Heart left ventricle (tissue), 16 donors: ENCODE measurements at regions not wholly inside any gene's neighbourhood (a gene's known extent, or its start where the extent isn't known, plus 50 kb on each side); places are given as distances from the start of the nearest gene placed in this dataset.

Experiments used
- ATAC-seq, 4 donors: fragments of 200-7000 bp; cut with Tn5 transposase; one replicate each; pipeline ENCODE4 v1.9.1; 2020 to 2022; ENCODE audit warnings: moderate library complexity in 4 of 4, mild to moderate bottlenecking in 3 of 4, moderate number of reproducible peaks in 1 of 4
- DNase-seq, 5 donors: peaks; one replicate each; pipeline ENCODE4 v3.0.0-alpha.2; 2020
- H3K27ac ChIP-seq, 12 donors: fragments of 200-600 bp; sonication (generic) in 4 of 12; one replicate each; pipeline versions ENCODE4 v1.5.0 to v1.8.0; 2016 to 2022; ENCODE audit warnings: mild to moderate bottlenecking in 2 of 12
- H3K27me3 ChIP-seq, 9 donors: fragments of 200-600 bp; sonication (generic) in 2 of 9; one replicate each; pipeline versions ENCODE4 v1.5.1 to v1.8.0; 2016 to 2022; ENCODE audit warnings: mild to moderate bottlenecking in 3 of 9
- H3K36me3 ChIP-seq, 9 donors: fragments of 200-600 bp; sonication (generic) in 2 of 9; one replicate each; pipeline versions ENCODE4 v1.5.0 to v1.8.0; 2018 to 2022; ENCODE audit warnings: mild to moderate bottlenecking in 2 of 9
- H3K4me1 ChIP-seq, 12 donors: fragments of 200-600 bp; sonication (generic) in 4 of 12; one replicate each; pipeline versions ENCODE4 v1.5.0 to v1.8.0; 2016 to 2022; ENCODE audit warnings: mild to moderate bottlenecking in 3 of 12
- H3K4me3 ChIP-seq, 12 donors: fragments of 200-600 bp; sonication (generic) in 4 of 12; one replicate each; pipeline versions ENCODE4 v1.5.0 to v1.8.0; 2017 to 2022; ENCODE audit warnings: mild to moderate bottlenecking in 9 of 12, moderate library complexity in 4 of 12
- H3K9me3 ChIP-seq, 12 donors: fragments of 200-600 bp; sonication (generic) in 4 of 12; one replicate each; pipeline versions ENCODE4 v1.5.0 to v1.8.0; 2016 to 2022; ENCODE audit warnings: mild to moderate bottlenecking in 1 of 12
- POLR2A ChIP-seq, 2 donors: fragments of 450-650 bp; IDR thresholded peaks; one replicate each; pipeline ENCODE4 v1.6.1; 2017; ENCODE audit warnings: antibody characterized with exemption in 2 of 2, mild to moderate bottlenecking in 2 of 2, moderate library complexity in 2 of 2
- WGBS, 4 donors: extraction: QIAGEN DNeasy Blood & Tissue Kit in 2 of 4; methylation state at CpG; one replicate each; pipeline versions ENCODE4 v1.1.5 to v1.1.7; 2013 to 2018; 5-methylcytosine and 5-hydroxymethylcytosine counted together
- intact Hi-C, 10 donors: fragments of 100-400 bp; cut with DNase I; formaldehyde crosslinking; loops; one replicate each; pipeline versions ENCODE4 v1.11.1 to v1.14.2; 2022
- TF ChIP-seq, protein P1 (sequence below), 12 donors: fragments of 200-600 bp; sonication (generic) in 4 of 12; IDR thresholded peaks; one replicate each; pipeline versions ENCODE4 v1.5.0 to v1.8.0; 2018 to 2022; ENCODE audit warnings: antibody characterized with exemption in 12 of 12, mild to moderate bottlenecking in 5 of 12
- donor health status: ischemic (EF 13 %, LVEDD 7.1; RV severe dilation, severe dysfunction).
- donor health status: healthy with polysubstance abuse.
- donor health status: DM: no; HTN: yes; CAD: no.
- donor health status: DM: no; HTN: no; CAD: no.
- donor health status: ischemic (EF 25% LVEDD 6.9; RV normal size, moderate dysfunction).
- donor health status: ischemic (EF 25% LVEDD 5.7; RV mildly dilated, moderate dysfunction).
- donor health status: healthy.
- donor health status: DM: yes; HTN: yes; CAD: no.
- donor health status: ischemic (EF 35%, LVEDD 5.7; RV mildly dilated, moderate dysfunction).
- donor health status: nonischemic (EF 11% LVEDD 7.7; RV severe dilation, severe dysfunction).
- donor health status: DM: yes; HTN: yes; CAD: no.
- donor health status: PGD.
- donor health status: ischemic (EF 29% LVEDD 5.4; RV normal size, mild dysfunction).
- donor health status: nonischemic (EF 23%, LVEDD 6.1; RV moderate dilation, normal function).

DNA sequence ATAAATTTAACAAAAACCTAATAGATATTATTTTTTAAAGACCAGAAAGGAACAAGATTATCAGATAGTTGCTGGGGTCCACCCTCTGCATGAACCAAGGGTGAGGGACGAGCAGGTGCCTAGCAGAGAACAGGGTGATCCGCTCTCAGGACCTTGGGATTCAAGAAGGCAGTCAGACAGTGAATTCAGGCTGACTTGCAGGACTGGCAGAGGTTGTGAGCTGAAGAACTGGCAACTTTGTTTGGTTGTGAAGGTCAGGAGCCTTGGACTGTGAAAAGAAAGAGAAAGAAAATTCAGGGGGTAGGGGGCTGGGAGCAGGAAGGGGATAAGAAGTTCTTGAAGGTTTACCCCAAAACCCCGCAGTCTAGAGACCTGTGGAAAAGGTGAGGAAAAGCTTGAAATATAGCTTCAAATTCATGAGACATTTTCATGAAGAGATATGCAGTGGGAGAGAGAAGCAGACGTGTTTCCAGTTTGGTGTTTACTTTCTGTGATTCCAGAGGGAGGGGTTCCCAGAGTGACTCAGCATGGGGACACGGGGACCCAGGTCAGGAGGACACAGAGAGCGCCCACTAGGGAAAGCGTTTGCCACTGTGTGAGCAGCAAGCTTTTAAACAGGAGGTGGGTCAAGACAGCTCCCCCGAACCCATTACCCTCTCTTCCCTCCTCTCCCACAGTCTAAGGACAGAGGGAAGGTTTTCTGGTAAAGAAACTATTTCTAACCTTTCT is 217.2 kb upstream of the UMPS start:
- DNase-seq: no peak
- 77 to 83% (median 80%) methylated on average over 8 of the region's 8 CpGs for WGBS, 4 donors
- Histone ChIP-seq H3K36me3 (peaks cover 0 to 14% (median 0%) of the 10 kb centered on the region in 9 donors), H3K4me1 (peaks cover 0 to 4% (median 0%) of the 10 kb centered on the region in 12 donors), H3K27ac (no peak overlapping the region), H3K9me3 (no peaks in the 10 kb centered on the region), H3K27me3 (no peaks in the 10 kb centered on the region), H3K4me3 (no peak overlapping the region)
- TF ChIP-seq, protein P1, sequence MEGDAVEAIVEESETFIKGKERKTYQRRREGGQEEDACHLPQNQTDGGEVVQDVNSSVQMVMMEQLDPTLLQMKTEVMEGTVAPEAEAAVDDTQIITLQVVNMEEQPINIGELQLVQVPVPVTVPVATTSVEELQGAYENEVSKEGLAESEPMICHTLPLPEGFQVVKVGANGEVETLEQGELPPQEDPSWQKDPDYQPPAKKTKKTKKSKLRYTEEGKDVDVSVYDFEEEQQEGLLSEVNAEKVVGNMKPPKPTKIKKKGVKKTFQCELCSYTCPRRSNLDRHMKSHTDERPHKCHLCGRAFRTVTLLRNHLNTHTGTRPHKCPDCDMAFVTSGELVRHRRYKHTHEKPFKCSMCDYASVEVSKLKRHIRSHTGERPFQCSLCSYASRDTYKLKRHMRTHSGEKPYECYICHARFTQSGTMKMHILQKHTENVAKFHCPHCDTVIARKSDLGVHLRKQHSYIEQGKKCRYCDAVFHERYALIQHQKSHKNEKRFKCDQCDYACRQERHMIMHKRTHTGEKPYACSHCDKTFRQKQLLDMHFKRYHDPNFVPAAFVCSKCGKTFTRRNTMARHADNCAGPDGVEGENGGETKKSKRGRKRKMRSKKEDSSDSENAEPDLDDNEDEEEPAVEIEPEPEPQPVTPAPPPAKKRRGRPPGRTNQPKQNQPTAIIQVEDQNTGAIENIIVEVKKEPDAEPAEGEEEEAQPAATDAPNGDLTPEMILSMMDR (IDR thresholded peaks at IDR 0.05): no peak
- intact Hi-C loops: no loop called here
- no peak for ATAC-seq

GRCh38 chr3:124513610-124513997 is 216.6 kb upstream of the UMPS start:
- Histone ChIP-seq H3K27me3 (no peaks in the 10 kb centered on the region), H3K4me1 (peaks cover 0 to 4% (median 0%) of the 10 kb centered on the region in 12 donors), H3K36me3 (peaks cover 0 to 14% (median 0%) of the 10 kb centered on the region in 9 donors), H3K9me3 (no peaks in the 10 kb centered on the region), H3K4me3 (no peak overlapping the region), H3K27ac (no peak overlapping the region)
- intact Hi-C loops: no loop called here
- no peak for TF ChIP-seq POLR2A (IDR thresholded peaks at IDR 0.05)
- DNase-seq: no peak
- no peak for ATAC-seq
- 88 to 94% (median 93%) methylated on average over 4 of the region's 4 CpGs for WGBS, 4 donors

DNA sequence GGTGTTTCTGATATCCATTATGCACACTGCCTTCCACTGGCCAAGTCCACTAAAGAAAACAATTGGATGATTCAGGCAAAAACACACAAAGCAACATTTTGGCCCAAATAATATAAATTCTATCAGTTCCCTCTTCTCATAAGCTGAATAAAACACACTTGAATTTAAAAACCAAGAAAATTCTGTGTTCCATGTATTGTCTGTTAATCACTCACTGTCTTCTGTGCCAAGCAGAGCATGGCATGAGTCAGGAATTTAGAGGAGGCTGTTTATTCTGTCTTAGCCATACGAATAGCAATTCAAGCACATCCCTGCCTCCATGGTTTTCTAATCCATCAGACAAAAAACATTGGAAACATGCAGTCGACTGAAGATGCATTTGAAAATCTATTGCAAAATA is 215.6 kb upstream of the UMPS start:
- 77 to 94% (median 92%) methylated on average over 2 of the region's 2 CpGs for WGBS, 4 donors
- DNase-seq (no peak), ATAC-seq (no peak)
- no peaks in the 10 kb centered on the region for H3K9me3 ChIP-seq
- no peak overlapping the region for H3K4me3 ChIP-seq
- H3K4me1 ChIP-seq: peaks cover 0 to 4% (median 0%) of the 10 kb centered on the region in 12 donors
- TF ChIP-seq, protein P1 (IDR thresholded peaks at IDR 0.05): no peak
- TF ChIP-seq POLR2A (IDR thresholded peaks at IDR 0.05): no peak
- H3K36me3 ChIP-seq: peaks cover 0 to 14% (median 0%) of the 10 kb centered on the region in 9 donors
- intact Hi-C loops: no loop called here
- no peak overlapping the region for H3K27ac ChIP-seq
- H3K27me3 ChIP-seq: no peaks in the 10 kb centered on the region

DNA sequence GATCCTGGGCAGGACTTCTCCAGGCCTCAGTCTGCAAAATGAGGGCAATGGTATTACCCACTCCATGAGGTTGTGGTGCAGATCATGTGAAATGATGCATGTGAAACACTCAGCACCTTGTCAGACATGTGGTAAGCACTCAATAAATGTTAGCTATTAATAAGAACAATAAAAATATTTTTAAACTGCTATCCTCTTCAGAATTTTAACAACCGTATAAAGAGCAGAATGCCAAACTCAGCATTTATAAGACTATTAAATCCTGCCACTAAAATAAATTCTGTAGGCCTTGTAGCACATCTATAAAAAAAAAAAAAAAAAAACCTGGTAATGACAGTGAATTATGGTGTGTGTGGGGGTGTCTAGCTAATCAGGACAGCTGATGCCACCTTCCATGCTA is 213.9 kb upstream of the UMPS start:
- Histone ChIP-seq H3K4me1 (peaks cover 0 to 4% (median 0%) of the 10 kb centered on the region in 12 donors), H3K36me3 (peaks cover 0 to 13% (median 0%) of the 10 kb centered on the region in 9 donors), H3K4me3 (no peak overlapping the region), H3K27me3 (no peaks in the 10 kb centered on the region), H3K27ac (no peak overlapping the region), H3K9me3 (no peaks in the 10 kb centered on the region)
- 79 to 82% (median 80%) methylated on average over 1 of the region's 1 CpG for WGBS, 4 donors
- TF ChIP-seq, protein P1 (IDR thresholded peaks at IDR 0.05): no peak
- TF ChIP-seq POLR2A (IDR thresholded peaks at IDR 0.05): no peak
- DNase-seq: no peak
- ATAC-seq: no peak
- intact Hi-C loops: no loop called here

DNA sequence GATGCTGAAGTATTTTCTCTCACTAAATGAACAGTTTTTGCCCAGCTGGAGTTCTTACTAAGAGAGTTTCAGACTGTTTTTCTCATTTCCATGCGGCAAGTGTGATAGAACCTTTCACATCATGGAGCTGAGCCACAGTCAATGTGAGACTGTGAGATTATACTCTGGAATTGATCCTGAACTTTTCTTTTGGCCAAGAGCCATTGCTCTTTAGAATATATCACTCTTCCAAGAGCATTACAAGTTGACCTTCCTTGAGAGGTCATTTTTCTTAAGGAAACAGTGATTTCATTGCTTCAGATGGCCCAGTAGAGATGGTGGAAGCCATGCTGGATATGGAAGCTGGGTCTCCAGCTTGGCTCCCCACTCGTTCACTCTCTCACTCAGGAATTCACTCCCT is 212.9 kb upstream of the UMPS start:
- ATAC-seq (no peak), DNase-seq (no peak)
- Histone ChIP-seq H3K27me3 (no peaks in the 10 kb centered on the region), H3K36me3 (peaks cover 0 to 13% (median 0%) of the 10 kb centered on the region in 9 donors), H3K4me3 (no peak overlapping the region), H3K9me3 (no peaks in the 10 kb centered on the region), H3K4me1 (peaks cover 0 to 4% (median 0%) of the 10 kb centered on the region in 12 donors), H3K27ac (no peak overlapping the region)
- WGBS, 4 donors: 79 to 87% (median 85%) methylated on average over 2 of the region's 2 CpGs
- TF ChIP-seq, protein P1 (IDR thresholded peaks at IDR 0.05): no peak
- TF ChIP-seq POLR2A (IDR thresholded peaks at IDR 0.05): no peak
- intact Hi-C loops: no loop called here
